Stomach (tissue), 4 donors: ENCODE measurements at regions not wholly inside any gene's neighbourhood (a gene's known extent, or its start where the extent isn't known, plus 50 kb on each side); places are given as distances from the start of the nearest gene placed in this dataset.

Experiments used
- CTCF ChIP-seq, 7 experiments: fragments of 450-650 bp in 4 of 7; fragments of 200-600 bp in 3 of 7; sonication (generic) in 3 of 7; IDR thresholded peaks; one replicate each; pipeline ENCODE4 v1.5.1; 2016 to 2019; ENCODE audit warnings: antibody characterized with exemption in 7 of 7, control low read depth in 2 of 7, mild to moderate bottlenecking in 1 of 7
- POLR2A ChIP-seq, 4 donors: fragments of 450-650 bp; IDR thresholded peaks; one replicate each; pipeline ENCODE4 v1.6.1; 2016; ENCODE audit warnings: antibody characterized with exemption in 4 of 4, control low read depth in 2 of 4, mild to moderate bottlenecking in 1 of 4, moderate library complexity in 1 of 4
- POLR2AphosphoS5 ChIP-seq, 3 donors: sonication (generic); formaldehyde crosslinking; IDR thresholded peaks; one replicate each; pipeline ENCODE4 v1.6.1; 2016; ENCODE audit warnings: antibody characterized with exemption in 3 of 3

GRCh38 chr20:56875052-56875659 lies 246.1 kb downstream of the TFAP2C start:
- TF ChIP-seq CTCF (IDR thresholded peaks at IDR 0.05) (no peak), POLR2AphosphoS5 (IDR thresholded peaks at IDR 0.05) (no peak), POLR2A (IDR thresholded peaks at IDR 0.05) (no peak)
